Daoy (cell line): ENCODE measurements at regions not wholly inside any gene's neighbourhood (a gene's known extent, or its start where the extent isn't known, plus 50 kb on each side); places are given as distances from the start of the nearest gene placed in this dataset.
"Not testable (repeated sequence)": the region's sequence is repeated elsewhere in the genome, so short reads cannot be mapped to it uniquely, and the experiment has no call there.

Experiments used
- DNase-seq: peaks from one replicate; pipeline ENCODE4 v3.0.0-alpha.2; 2015; ENCODE audit warnings: low read depth

DNA sequence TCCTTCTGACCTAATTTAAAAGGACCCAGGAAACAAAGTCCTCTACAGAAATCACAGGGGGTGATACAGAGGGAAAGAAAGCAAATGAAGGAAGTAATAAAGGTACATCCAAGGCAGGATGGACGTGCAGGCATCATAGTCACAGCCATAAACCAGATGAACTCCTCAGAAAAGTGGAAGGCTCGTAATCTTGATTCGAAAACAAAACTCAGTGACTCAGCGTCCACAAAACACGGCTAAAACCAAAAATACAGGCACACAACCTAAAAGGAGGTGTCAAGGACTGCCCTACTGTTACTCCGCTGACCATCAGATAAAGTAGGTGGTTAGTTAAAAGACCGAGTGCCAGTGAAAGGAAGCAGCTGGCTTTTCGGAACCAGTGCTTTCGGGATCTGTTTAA lies 81.5 kb downstream of the TRIM69 start:
- not testable (repeated sequence) for DNase-seq

- peak; percentile 51 for DNase-seq
These were observed 83.1 kb downstream of the TRIM69 start for GRCh38 chr15:44819331-44819987.

DNA sequence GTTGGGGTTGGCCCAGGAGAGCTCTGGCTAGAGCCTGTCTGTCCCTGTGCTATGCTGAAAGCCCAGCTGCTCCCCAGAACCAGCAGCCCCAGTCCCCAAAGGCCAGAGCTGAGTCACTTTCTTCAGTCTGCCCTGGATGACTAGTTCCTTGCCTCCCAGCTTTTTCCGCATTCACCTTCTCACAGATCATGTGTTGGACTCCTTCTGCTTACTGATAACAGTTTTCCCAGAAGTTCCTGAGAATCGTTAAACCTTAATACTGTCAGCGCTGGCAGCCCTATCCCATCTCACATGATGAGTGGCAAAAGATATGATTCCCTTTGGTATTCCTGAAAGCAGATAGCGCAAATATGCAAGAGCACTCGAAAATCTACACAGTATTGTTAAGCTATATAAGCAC lies 84.2 kb downstream of the TRIM69 start:
- DNase-seq: not testable (repeated sequence)

DNA sequence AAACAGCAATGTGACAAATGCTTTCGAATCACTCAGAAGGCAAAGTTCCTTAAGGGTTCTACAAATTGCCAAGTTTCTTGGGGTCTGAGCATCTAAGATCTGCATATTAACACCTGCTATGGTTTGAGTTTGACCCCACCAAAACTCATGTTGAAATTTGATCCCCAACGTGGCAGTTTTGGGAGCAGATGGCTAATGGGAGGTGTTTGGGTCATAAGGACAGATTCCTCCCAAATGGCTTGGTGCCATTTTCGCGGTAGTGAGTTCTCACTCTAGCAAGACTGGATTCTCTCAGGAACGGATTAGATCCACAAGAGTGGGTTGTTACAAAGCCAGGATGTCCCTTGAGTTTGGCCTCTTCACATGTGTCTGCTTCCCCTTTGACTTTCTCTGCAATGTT lies 84.6 kb downstream of the TRIM69 start:
- DNase-seq: peak; percentile 13

- DNase-seq: not testable (repeated sequence)
These were observed 88.2 kb downstream of the TRIM69 start for GRCh38 chr15:44824277-44825145.

- not testable (repeated sequence) for DNase-seq
These were observed 90.3 kb downstream of the TRIM69 start for GRCh38 chr15:44826583-44826982.

DNA sequence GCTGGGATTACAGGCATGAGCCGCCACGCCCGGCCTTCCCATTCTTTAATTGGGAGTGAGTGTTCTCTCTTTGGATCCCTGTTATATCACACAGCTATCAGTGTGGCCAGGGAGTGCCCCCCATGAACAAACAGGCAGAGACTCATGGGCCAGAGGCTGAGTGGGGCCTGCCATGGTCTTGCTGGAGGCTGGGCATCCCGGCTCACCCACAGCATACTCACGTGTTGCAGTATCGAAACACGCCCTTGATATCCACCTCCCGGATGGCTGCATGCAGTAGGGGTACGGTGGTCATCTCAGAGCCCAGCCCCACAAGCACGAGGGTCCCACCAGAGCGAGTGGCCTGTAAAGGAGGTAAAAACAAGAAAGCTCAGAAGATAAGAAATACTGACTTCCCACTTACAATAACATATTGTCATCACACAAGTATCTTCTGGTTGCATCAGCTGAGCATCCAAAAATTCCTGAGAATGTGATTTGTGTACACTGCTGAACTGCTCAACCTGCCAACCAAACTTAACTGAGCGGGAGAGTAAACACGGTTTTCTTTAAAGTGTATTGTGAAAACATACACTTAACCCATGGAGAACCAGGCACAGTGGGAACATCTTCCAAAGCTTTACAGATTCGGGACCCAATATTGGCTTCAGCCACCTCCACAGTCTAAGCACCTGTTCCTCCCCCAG lies 92.0 kb downstream of the TRIM69 start:
- DNase-seq: not testable (repeated sequence)

DNA sequence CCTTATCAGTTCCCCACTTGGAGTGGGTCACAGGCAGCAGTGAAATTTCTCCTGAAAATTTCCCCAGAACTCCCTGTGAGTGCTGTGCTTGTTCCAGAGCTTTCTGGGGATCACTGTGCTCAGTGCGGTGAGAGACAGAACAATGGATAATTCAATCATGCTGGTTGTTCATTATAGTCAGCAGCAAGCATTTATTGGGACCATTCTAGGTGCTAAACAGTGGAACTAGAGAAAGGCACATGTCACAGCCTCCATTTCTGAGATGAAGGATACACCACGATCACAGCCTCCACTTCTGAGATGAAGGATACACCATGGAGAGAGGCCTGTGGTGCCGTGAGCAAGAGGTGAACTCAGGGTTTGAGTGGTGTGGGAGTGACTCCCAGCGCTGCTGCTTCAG lies 92.8 kb downstream of the TRIM69 start:
- DNase-seq: not testable (repeated sequence)

GRCh38 chr15:44830692-44831408 lies 94.5 kb downstream of the TRIM69 start:
- DNase-seq: peak; percentile 89

DNA sequence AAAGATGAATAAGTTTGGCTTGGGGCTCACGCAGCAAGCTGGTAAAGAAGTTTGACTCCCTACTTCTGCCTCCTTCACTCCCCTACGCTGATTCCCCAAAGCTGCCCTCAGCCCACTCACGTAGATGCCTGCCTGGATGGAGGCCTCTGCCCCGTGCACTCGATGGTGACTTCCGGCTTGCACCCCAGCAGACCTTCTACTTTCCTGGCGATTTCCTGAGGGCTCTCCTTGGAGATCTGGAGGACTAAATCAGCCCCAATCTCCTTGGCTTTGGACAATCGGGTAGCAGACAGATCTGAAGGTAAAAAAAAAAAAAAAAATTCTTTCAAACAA lies 95.0 kb downstream of the TRIM69 start:
- DNase-seq: not testable (repeated sequence)

GRCh38 chr15:44832133-44832532 lies 95.8 kb downstream of the TRIM69 start:
- DNase-seq: not testable (repeated sequence)

DNA sequence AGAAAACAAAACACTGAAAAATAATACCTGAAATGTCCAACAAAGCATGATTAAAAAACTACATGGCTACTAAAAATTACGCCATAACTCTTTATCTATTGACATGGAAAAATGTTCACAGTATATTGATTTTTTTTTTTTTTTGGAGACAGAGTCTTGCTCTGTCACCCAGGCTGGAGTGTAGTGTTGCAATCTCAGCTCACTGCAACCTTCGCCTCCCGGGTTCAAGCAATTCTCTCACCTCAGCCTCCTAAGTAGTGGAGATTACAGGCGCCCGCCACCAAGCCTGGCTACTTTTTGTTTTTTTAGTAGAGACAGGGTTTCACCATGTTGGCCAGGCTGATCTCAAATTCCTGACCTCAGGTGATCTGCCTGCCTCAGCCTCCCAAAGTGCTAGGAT lies 96.8 kb downstream of the TRIM69 start:
- not testable (repeated sequence) for DNase-seq

DNA sequence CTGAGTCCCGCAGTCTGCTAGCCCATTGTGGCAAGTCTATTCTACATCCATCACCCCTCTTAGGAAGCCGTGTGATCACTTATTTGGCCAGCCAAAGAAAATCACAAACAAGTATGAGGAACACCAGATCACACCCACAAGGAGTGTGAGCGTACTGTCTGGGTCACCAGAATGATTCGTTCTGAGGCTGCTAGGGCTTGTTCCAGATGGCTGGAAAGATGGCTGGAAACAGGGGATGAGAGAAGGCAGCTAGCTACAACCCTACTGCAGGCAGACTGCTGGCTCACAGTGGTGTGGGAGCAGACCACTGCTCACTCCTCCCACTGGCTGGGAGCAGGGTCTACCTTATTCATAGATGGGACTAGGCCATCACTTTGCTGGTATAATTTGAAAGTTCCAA lies 97.4 kb downstream of the TRIM69 start:
- DNase-seq: not testable (repeated sequence)

- not testable (repeated sequence) for DNase-seq
These were observed 98.8 kb downstream of the TRIM69 start for GRCh38 chr15:44835082-44835481.

DNA sequence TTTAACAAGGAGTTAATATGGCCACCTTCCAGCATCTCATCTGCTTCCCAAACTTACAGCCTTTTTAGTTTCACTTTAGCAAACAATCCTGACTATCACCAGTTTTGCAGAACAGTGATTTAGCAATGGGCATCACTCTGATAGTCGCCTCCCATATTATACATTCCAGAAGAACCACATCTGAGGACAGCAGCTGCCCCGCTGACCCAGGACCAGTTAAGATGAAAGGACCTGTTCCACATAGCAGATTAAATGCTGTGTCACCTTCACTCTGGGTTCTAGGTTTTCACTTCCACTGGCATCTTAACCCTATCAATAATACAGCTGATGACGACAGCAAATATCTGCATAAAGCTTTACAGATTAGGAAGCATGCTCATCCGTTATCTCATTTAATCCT lies 99.8 kb downstream of the TRIM69 start:
- DNase-seq: no peak

- peak; percentile 79 for DNase-seq
These were observed 102.6 kb downstream of the TRIM69 start for GRCh38 chr15:44838929-44839328.

- DNase-seq: not testable (repeated sequence)
These were observed 105.4 kb downstream of the TRIM69 start for GRCh38 chr15:44841762-44842161.

DNA sequence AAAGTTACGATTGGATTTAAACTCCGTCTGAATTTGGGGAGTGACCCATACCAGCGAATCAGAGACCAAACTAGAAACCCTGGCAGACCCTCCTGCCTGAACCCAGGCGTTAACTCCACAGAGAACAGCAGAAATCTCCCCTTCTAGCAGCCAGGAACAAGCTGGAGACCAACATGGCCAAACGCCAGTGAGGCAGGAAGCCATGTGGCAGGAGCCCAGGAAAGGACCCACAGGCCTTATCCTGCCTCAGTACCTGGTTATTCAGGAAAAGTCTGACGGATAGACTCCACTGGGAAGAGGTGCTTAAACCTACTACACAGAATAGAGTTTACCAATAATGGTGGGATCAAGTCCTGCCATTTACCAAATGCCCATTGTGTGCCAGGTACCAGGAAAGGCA lies 106.6 kb downstream of the TRIM69 start:
- not testable (repeated sequence) for DNase-seq

DNA sequence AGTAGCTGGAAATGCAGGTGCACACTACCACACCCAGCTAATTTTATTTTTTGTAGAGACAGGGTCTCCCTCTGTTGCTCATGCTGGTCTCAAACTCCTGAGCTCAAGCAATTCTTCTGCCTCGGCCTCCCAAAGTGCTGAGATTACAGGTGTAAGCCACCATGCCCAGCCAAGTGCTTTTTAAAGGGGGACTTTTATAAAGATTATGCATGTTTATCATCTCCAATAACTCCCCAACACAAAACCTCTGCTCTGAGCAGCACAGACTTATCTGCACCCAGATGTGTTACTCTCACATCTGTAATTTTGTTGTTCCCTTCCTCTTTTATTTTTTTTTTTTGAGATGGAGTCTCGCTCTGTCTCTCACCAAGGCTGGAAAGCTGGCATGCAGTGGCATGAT lies 108.6 kb downstream of the TRIM69 start:
- DNase-seq: not testable (repeated sequence)

DNA sequence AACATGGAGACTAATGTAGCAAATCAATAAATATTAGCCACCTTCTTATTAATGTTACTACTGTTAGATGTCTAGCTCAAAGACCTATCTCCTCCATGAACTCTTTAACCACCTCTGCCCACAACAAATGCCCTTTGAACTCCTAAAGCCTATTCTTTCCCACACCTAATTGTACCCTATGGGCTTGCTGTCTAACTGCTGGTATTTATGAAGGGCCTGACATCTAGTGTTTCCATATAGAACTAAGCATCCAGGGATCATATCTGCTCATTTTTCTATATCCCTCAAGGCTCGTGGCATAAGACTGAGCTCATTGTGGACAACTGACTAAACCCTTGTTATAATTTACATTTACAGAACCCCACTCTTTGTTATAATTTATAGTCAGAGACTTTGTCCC lies 109.8 kb downstream of the TRIM69 start:
- DNase-seq: not testable (repeated sequence)

DNA sequence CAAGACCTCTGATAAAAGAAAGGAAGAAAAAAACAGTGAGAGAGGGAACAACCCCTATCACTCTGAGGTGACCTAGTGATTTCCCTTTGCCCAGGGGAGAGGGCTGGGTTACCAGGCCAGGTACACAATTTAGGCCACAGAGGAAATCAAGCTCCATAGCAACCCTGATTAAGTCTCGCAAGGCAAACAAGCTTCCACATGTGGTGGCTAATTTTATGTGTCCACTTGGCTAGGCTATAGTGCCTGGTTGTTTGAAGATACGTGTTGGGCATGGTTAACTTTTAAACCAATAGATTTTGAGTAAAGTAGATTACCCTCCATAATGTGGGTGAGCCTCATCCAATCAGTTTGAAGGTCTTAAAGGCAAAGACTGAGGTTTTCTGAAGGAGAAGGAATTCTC lies 108.9 kb upstream of the TERB2 start:
- not testable (repeated sequence) for DNase-seq

DNA sequence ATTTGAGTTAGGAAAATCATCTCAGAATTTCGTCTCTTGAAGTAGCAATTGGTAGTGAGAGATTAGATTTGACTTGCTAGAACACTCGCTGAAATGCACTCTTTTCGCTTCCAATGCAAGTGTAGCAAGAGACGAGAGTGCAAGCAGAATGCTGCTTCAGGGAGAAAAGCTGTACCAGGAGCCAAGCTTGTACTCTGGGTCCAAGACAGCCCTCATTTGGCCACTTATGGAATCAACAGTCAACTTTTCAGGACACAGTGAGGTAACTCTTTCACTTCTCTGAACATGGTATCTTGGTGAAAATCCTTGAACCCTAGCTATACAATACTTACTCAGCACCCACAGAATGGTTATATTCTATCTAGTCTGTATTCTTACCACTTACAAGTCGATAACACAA lies 107.6 kb upstream of the TERB2 start:
- DNase-seq: peak; percentile 14
